ENCODE measurements at regions not wholly inside any gene's neighbourhood (a gene's known extent, or its start where the extent isn't known, plus 50 kb on each side); places are given as distances from the start of the nearest gene placed in this dataset.

- TF ChIP-seq TSHZ2 (CRISPR knock-in tag; IDR thresholded peaks at IDR 0.05) = no peak
- no peak for TF ChIP-seq TCF4 (CRISPR knock-in tag; IDR thresholded peaks at IDR 0.05; ENCODE audit: borderline replicate concordance)
- no peak for TF ChIP-seq CREB5 (CRISPR knock-in tag; IDR thresholded peaks at IDR 0.05; ENCODE audit: low read depth)
- no peak for TF ChIP-seq ZNF565 (CRISPR knock-in tag; conservative IDR thresholded peaks at IDR 0.05; ENCODE audit: low read depth)
- no peak for TF ChIP-seq PPARA (CRISPR knock-in tag; IDR thresholded peaks at IDR 0.05; ENCODE audit: borderline replicate concordance)
- no peak for TF ChIP-seq TOX (CRISPR knock-in tag; IDR thresholded peaks at IDR 0.05; ENCODE audit: borderline replicate concordance)
- TF ChIP-seq SNAI2 (CRISPR knock-in tag; IDR thresholded peaks at IDR 0.05) = no peak
- no peak for TF ChIP-seq OSR1 (CRISPR knock-in tag; IDR thresholded peaks at IDR 0.05)
- TF ChIP-seq PATZ1 (CRISPR knock-in tag; IDR thresholded peaks at IDR 0.05; ENCODE audit: borderline replicate concordance) = no peak
- no peak for TF ChIP-seq ARNTL (CRISPR knock-in tag; IDR thresholded peaks at IDR 0.05; ENCODE audit: borderline replicate concordance, low read depth)
- no peak for TF ChIP-seq ZNF8 (CRISPR knock-in tag; IDR thresholded peaks at IDR 0.05)
- TF ChIP-seq ZFP30 (CRISPR knock-in tag; IDR thresholded peaks at IDR 0.05) = no peak
- no peak for TF ChIP-seq CSRNP3 (CRISPR knock-in tag; IDR thresholded peaks at IDR 0.05)
- no peak for TF ChIP-seq GLIS3 (CRISPR knock-in tag; IDR thresholded peaks at IDR 0.05)
- no peak for TF ChIP-seq BACH2 (CRISPR knock-in tag; IDR thresholded peaks at IDR 0.05; ENCODE audit: borderline replicate concordance)
- no peak for TF ChIP-seq ZNF70 (CRISPR knock-in tag; IDR thresholded peaks at IDR 0.05)
- TF ChIP-seq ESRRG (CRISPR knock-in tag; IDR thresholded peaks at IDR 0.05) = no peak
- no peak for TF ChIP-seq RARB (CRISPR knock-in tag; IDR thresholded peaks at IDR 0.05)
- no peak for ATAC-seq
These were observed 51.9 kb upstream of the PPM1H start for GRCh38 chr12:62986844-62987243.

All from SK-N-SH treated with all-trans-retinoic acid at 6 μM for 48 hours (cell line).